ENCODE measurements at regions not wholly inside any gene's neighbourhood (a gene's known extent, or its start where the extent isn't known, plus 50 kb on each side); places are given as distances from the start of the nearest gene placed in this dataset.
"Not testable (repeated sequence)": the region's sequence is repeated elsewhere in the genome, so short reads cannot be mapped to it uniquely, and the experiment has no call there.

DNA sequence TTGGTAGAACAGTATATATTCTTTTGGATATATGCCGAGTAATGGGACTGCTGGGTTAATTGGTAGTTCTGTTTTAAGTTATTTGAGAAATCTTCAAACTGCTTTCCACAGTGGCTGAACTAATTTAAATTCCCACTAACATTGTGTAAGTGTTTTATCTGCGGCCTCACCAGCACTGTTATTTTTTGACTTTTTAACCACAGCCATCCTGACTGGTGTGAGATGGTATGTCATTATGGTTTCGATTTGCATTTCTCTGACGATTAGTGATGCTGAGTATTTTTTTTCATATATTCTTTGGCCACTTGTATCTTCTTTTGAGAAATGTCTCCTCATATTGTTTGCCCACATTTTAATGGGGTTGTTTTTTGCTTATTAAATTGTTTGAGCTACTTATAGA, 357.4 kb downstream of the C12orf50 start:
- DNase-seq = no peak

DNA sequence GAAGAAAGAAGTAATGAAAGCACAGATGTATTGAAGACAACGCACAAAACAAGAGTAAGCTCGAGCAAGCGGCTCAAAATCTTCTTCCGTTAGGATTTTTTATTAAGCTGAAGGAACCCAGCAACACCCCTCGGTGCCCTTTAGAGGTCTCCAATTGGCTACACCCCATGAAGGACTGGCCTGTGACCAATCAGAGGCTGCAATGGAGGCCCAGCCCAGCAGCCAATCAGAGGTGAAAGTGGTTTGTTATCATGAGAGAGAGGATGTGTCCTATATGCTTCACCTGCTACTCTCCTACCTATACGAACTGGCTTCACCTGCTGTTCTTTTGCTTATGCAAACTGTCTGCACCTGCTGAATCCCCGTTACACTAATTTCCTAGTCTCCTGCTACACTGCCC, 358.8 kb downstream of the C12orf50 start:
- DNase-seq = no peak

DNA sequence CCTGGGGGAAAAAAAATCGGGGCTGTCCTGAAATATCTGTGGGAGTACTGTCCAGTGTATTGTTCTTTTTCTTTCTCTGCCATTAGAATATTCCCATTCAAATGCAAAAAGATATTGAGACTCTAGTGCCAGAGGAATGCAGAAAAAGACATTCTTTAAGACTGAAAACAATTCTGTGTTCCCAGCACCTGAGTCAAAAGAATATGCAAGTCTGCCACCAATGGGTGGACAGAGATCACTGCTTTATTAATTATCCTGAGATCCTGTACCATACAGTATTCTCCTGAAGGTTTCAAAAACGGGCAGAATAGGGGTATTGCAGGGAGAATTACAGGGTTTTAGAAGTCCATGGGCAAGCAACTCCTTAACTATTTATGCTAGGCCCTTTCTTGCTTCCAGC, 361.8 kb downstream of the C12orf50 start:
- DNase-seq = no peak

DNA sequence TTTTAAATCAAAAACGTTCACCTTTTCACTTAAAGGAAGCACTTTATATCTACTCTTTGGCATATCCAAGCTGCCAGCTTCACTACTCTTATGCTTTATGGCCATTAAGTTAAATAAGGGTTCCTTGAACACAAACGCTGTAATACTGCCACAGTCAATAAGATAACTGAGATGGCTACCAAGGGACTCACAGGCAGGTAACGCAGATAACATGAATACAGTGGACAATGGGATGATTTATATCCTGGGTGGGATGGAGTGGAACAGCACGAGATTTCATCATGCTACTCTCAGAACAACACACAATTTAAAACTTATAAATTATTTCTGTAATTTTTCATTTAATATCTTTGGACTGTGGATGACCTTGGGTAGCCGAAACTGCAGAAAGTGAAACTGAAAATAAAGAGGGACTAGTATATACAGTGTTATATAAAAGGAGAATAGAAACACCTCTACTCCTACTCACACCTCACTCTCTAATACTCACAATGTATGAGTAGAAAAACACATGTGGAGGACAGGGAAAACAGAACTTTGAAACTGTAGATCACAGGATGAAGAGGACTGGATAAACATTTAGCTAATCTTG, 367.3 kb downstream of the C12orf50 start:
- no peak for DNase-seq

DNA sequence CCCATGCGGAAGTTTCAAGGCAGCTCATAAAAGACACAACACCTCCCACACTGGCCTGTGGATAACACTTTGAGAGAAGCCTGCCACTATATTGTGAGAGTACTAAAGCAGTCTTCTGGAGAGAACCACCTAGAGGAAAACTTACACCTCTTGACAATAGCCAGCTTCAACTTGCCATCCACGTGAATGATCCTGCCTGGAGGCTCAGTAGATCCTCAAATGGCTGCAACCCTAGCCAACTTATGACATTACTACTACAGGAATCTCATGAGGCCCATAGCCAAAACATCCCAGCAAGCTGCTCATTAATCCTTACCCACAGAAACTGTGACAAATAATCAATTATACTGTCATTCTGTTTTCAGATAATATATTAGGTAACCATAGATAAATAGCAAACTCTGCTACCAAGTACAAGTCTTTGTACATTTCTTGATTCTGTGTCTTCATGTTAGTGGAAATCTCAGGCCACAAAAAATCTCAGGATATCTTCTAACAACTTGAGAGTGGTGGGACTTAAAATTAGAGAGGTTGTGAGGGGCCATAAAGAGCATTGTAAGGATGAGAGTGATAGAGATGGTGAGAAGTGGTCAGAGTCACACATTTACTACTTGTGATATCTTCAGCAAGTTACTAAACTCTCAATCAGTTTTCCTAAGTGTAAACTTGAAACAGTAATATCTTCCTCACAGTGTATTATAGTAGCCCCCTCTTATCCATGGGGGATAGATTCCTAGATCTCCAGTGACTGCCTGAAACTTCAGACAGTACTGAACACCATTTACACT, 368.0 kb downstream of the C12orf50 start:
- no peak for DNase-seq

GRCh38 chr12:87660291-87660690, 368.9 kb downstream of the C12orf50 start:
- no peak for DNase-seq

DNA sequence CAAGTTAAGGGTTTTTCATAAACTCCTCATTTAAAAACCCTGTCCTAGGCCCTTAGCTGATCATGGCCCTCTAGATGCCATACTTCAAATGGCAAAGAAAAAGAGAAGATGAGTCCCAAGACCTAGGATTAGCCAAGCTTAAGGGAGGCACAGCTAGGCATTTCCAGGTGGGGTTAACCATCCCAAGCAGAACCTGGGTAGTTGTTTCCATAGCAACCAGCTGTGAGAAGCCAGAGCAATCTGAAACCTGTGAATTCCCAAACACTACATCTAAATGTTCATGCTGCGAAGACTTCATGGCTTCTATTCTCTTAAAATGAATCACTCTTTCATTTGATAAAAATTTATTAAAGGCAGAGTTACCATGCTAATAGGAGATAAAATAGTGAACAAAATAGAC, 372.9 kb downstream of the C12orf50 start:
- DNase-seq = no peak

DNA sequence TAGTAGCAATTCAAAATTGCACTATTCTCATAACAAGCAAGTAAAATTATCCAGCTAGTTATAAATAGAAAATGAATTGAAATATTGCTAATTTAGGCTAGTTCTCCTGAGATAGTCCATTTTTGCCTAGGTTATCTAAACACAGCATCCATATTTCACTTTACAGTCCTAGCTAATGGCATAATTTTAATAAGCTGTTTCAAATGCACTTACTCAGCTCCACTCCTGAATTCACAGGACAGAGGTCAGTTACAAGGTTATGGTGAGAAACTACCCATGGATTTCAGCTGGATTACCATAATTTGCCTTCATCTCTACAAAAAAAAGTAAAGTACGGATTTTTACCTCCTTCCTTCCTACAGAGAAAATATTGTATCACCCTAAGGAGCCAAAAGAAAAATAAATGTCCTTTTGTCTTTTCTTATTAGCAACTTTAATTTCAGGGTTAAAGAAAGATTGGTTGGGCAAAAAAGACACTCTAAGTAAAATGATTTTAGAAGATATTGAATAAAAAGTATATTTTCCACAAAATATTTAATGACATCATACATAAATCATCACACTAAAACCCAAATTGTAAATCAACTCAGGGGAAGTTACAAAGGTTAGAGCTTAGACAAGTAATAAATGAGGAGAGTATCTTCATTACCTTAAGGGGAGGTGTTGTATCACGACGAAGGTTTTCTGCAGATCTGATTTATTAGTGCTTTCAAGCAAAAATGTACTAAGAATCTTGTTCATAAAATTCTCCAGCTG, 377.4 kb downstream of the C12orf50 start:
- no peak for DNase-seq

- DNase-seq = no peak
These were observed 387.0 kb downstream of the C12orf50 start for GRCh38 chr12:87642245-87642644.

DNA sequence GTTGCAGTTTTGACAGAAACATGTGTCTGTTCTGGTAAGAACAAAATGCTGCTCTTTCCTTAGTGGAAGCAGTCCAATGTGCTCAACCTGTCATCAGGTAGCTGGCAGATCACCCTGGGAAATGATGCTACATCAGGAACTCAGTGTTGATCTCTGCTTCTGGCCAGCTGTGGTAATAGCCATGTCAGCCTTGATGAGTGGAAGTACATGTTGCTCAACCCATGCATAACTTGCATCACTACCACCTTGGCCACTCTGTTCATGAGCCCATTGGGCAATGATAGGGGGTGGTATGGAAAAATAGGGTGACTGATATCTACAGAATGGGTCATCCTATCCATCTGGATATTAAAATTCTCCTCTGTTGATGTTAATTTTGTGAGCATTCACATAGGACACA, 411.0 kb downstream of the C12orf50 start:
- no peak for DNase-seq

GRCh38 chr12:87612996-87613395, 416.2 kb downstream of the C12orf50 start:
- DNase-seq = no peak

- no peak for DNase-seq
These were observed 420.9 kb downstream of the C12orf50 start for GRCh38 chr12:87608321-87608720.

DNA sequence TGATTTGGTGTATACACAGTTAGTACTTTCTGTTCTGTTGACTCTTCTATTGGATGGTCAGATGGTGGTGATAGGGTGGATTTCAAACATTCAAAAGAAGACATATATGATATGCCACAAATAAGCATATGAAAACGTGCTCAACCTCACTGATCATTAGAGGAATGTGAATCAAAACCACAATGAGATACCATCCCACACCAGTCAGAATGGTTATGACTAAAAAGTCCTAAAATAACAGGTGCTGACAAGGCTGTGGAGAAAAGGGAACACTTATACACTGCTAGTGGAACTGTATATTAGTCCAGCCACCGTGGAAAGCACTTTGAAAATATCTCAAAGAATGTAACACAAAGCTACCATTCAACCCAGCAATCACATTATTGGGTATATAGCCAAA, 425.5 kb downstream of the C12orf50 start:
- no peak for DNase-seq

- DNase-seq = no peak
These were observed 429.7 kb downstream of the C12orf50 start for GRCh38 chr12:87599459-87599858.

DNA sequence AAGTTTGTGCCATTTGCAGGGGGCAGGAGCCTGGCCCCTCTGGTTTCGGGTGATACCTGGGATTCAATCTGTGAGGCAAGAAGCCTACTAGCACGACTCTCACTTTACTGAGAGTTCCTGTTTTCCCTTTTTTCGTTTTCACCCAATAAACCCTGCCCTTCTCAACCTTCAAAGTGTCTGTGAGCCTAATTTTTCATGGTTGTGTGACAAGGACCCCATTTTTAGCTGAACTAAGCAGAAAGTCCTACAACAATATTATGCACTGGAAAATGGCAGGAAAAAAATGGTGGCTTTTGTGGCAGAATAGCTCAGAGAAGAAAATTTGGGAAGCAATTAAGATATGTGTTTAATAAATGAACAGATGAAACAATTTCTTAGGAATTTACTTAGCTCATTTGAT, 432.1 kb downstream of the C12orf50 start:
- DNase-seq = no peak

DNA sequence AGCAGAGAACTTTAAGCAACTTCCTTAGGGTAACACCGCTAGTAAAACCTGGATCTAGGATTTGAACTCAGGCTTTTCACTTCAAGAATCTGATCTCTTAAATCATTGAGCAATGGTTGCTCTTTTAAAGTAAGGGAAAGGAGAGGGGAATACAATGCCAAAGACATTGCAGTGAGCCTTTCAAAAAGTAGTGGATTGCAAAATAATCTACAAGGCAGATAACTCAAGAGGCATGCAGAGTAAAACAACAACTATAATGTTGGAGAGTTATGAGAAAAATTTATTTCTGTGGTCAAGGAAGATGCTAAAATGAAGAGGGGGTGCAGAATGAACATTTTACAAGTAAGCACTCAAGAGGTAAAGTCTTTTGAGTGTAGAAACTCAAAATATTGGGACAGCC, 432.6 kb downstream of the C12orf50 start:
- DNase-seq = no peak

GRCh38 chr12:87596134-87596533, 433.1 kb downstream of the C12orf50 start:
- DNase-seq = no peak

- no peak for DNase-seq
These were observed 443.2 kb downstream of the C12orf50 start for GRCh38 chr12:87585882-87586557.

GRCh38 chr12:87579091-87579490, 450.1 kb downstream of the C12orf50 start:
- DNase-seq = not testable (repeated sequence)

DNA sequence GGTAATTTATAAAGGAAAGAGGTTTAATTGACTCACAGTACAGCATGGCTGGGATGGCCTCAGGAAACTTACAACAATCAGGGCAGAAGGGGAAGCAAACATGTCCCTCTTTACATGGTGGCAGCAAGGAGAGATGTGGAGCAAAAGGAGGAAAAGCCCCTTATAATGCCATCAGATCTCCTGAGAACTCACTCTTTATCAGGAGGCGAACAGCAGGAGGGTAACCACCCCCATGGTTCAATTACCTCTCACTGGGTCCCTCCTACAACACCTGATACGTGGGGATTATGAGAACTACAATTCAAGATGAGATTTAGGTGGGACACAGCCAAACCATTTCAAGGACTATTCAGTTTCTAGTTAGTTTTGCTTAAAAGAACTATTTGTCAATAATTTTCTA, 453.3 kb downstream of the C12orf50 start:
- no peak for DNase-seq

DNA sequence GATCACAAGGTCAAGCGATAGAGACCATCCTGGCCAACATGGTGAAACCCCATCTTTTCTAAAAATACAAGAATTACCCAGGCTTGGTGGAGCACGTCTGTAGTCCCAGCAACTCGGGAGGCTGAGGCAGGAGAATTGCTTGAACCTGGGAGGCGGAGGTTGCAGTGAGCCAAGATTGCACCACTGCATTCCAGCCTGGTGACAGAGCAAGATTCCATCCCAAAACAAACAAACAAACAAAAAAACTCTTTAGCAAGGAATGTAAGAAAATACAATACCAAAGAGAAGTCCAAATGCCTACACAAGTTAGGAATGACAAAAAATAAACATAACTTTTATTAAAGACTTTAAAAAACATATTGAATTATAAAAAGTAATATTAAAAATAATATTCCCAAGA, 462.3 kb downstream of the C12orf50 start:
- not testable (repeated sequence) for DNase-seq

- DNase-seq = no peak
These were observed 472.2 kb downstream of the C12orf50 start for GRCh38 chr12:87556985-87557384.

GRCh38 chr12:87531213-87531612, 498.0 kb downstream of the C12orf50 start:
- DNase-seq = not testable (repeated sequence)
